ENCODE measurements at regions not wholly inside any gene's neighbourhood (a gene's known extent, or its start where the extent isn't known, plus 50 kb on each side); places are given as distances from the start of the nearest gene placed in this dataset.

- peak overlapping the region; percentile 52; the same call in 1 of the 2 replicates for H3K27ac ChIP-seq
- no peaks in the 10 kb centered on the region for H3K27me3 ChIP-seq (replicated peaks)
- H3K4me1 ChIP-seq (replicated peaks): peaks cover 22% of the 10 kb centered on the region
- H3K36me3 ChIP-seq: no peaks in the 10 kb centered on the region
- H3K4me3 ChIP-seq: peak overlapping the region; percentile 19
- no peaks in the 10 kb centered on the region for H3K9me3 ChIP-seq (replicated peaks)
- DNase-seq (ENCODE audit: low read depth in 1 of 2, low spot score in 2 of 2): peak; percentile 62 to 75
These were observed 883.7 kb upstream of the TMEM132C start for GRCh38 chr12:127383281-127383680.

- Histone ChIP-seq H3K4me3 (no peak overlapping the region), H3K27me3 (replicated peaks) (no peaks in the 10 kb centered on the region), H3K9me3 (replicated peaks) (no peaks in the 10 kb centered on the region), H3K36me3 (no peaks in the 10 kb centered on the region), H3K27ac (no peak overlapping the region), H3K4me1 (replicated peaks) (peaks cover 36% of the 10 kb centered on the region)
- DNase-seq (ENCODE audit: low read depth in 1 of 2, low spot score in 2 of 2): no peak
These were observed 880.2 kb upstream of the TMEM132C start for GRCh38 chr12:127386723-127387122.

- H3K27ac ChIP-seq: no peak overlapping the region
- no peaks in the 10 kb centered on the region for H3K27me3 ChIP-seq (replicated peaks)
- peaks cover 34% of the 10 kb centered on the region for H3K4me1 ChIP-seq (replicated peaks)
- H3K36me3 ChIP-seq: no peaks in the 10 kb centered on the region
- no peaks in the 10 kb centered on the region for H3K9me3 ChIP-seq (replicated peaks)
- no peak overlapping the region for H3K4me3 ChIP-seq
- peak; percentile 39 to 54 for DNase-seq (ENCODE audit: low read depth in 1 of 2, low spot score in 2 of 2)
These were observed 878.0 kb upstream of the TMEM132C start for GRCh38 chr12:127388985-127389384.

GRCh38 chr12:127389923-127390322 lies 877.0 kb upstream of the TMEM132C start:
- peak; percentile 38 to 63 for DNase-seq (ENCODE audit: low read depth in 1 of 2, low spot score in 2 of 2)
- H3K9me3 ChIP-seq (replicated peaks): no peaks in the 10 kb centered on the region
- no peak overlapping the region for H3K4me3 ChIP-seq

GRCh38 chr12:127393465-127393864 lies 873.5 kb upstream of the TMEM132C start:
- H3K4me1 ChIP-seq (replicated peaks): peaks cover 37% of the 10 kb centered on the region
- H3K9me3 ChIP-seq (replicated peaks): no peaks in the 10 kb centered on the region
- no peaks in the 10 kb centered on the region for H3K36me3 ChIP-seq
- H3K4me3 ChIP-seq: no peak overlapping the region
- DNase-seq (ENCODE audit: low read depth in 1 of 2, low spot score in 2 of 2): no peak
- H3K27me3 ChIP-seq (replicated peaks): no peaks in the 10 kb centered on the region
- no peak overlapping the region for H3K27ac ChIP-seq

More at GRCh38 chr12:127389923-127390322, 877.0 kb upstream of the TMEM132C start:
- no peak overlapping the region for H3K27ac ChIP-seq
- no peaks in the 10 kb centered on the region for H3K27me3 ChIP-seq (replicated peaks)
- peaks cover 38% of the 10 kb centered on the region for H3K4me1 ChIP-seq (replicated peaks)
- H3K36me3 ChIP-seq: no peaks in the 10 kb centered on the region

- Histone ChIP-seq H3K4me3 (no peak overlapping the region), H3K27ac (no peak overlapping the region), H3K36me3 (no peaks in the 10 kb centered on the region), H3K4me1 (replicated peaks) (peaks cover 37% of the 10 kb centered on the region), H3K27me3 (replicated peaks) (no peaks in the 10 kb centered on the region), H3K9me3 (replicated peaks) (no peaks in the 10 kb centered on the region)
- DNase-seq (ENCODE audit: low read depth in 1 of 2, low spot score in 2 of 2): peak; percentile 37 to 56
These were observed 873.1 kb upstream of the TMEM132C start for GRCh38 chr12:127393896-127394295.

GRCh38 chr12:127396734-127397133 lies 870.2 kb upstream of the TMEM132C start:
- no peak overlapping the region for H3K4me3 ChIP-seq
- H3K27me3 ChIP-seq (replicated peaks): no peaks in the 10 kb centered on the region
- no peaks in the 10 kb centered on the region for H3K9me3 ChIP-seq (replicated peaks)
- peaks cover 43% of the 10 kb centered on the region for H3K4me1 ChIP-seq (replicated peaks)
- no peak for DNase-seq (ENCODE audit: low read depth in 1 of 2, low spot score in 2 of 2)
- no peak overlapping the region for H3K27ac ChIP-seq
- H3K36me3 ChIP-seq: no peaks in the 10 kb centered on the region

- no peak overlapping the region for H3K4me3 ChIP-seq
- H3K36me3 ChIP-seq: no peaks in the 10 kb centered on the region
- no peaks in the 10 kb centered on the region for H3K27me3 ChIP-seq (replicated peaks)
- H3K9me3 ChIP-seq (replicated peaks): no peaks in the 10 kb centered on the region
- H3K27ac ChIP-seq: peak overlapping the region; percentile 17
- H3K4me1 ChIP-seq (replicated peaks): peaks cover 46% of the 10 kb centered on the region
- peak; percentile 51 to 64 for DNase-seq (ENCODE audit: low read depth in 1 of 2, low spot score in 2 of 2)
These were observed 868.8 kb upstream of the TMEM132C start for GRCh38 chr12:127398016-127398710.

- H3K4me1 ChIP-seq (replicated peaks): peaks cover 35% of the 10 kb centered on the region
- H3K27me3 ChIP-seq (replicated peaks): no peaks in the 10 kb centered on the region
- no peak for DNase-seq (ENCODE audit: low read depth in 1 of 2, low spot score in 2 of 2)
- H3K27ac ChIP-seq: no peak overlapping the region
- no peaks in the 10 kb centered on the region for H3K36me3 ChIP-seq
- no peaks in the 10 kb centered on the region for H3K9me3 ChIP-seq (replicated peaks)
- no peak overlapping the region for H3K4me3 ChIP-seq
These were observed 867.5 kb upstream of the TMEM132C start for GRCh38 chr12:127399451-127399850.

- H3K36me3 ChIP-seq: no peaks in the 10 kb centered on the region
- H3K4me3 ChIP-seq: no peak overlapping the region
- peak overlapping the region; percentile 88 for H3K27ac ChIP-seq
- H3K9me3 ChIP-seq (replicated peaks): no peaks in the 10 kb centered on the region
- peaks cover 35% of the 10 kb centered on the region for H3K4me1 ChIP-seq (replicated peaks)
- H3K27me3 ChIP-seq (replicated peaks): no peaks in the 10 kb centered on the region
- peak; percentile 42 to 46 for DNase-seq (ENCODE audit: low read depth in 1 of 2, low spot score in 2 of 2)
These were observed 866.7 kb upstream of the TMEM132C start for GRCh38 chr12:127400221-127400620.

- Histone ChIP-seq H3K9me3 (replicated peaks) (no peaks in the 10 kb centered on the region), H3K27me3 (replicated peaks) (no peaks in the 10 kb centered on the region), H3K27ac (peak overlapping the region; percentile 88), H3K4me3 (no peak overlapping the region), H3K36me3 (no peaks in the 10 kb centered on the region), H3K4me1 (replicated peaks) (peaks cover 35% of the 10 kb centered on the region)
- DNase-seq (ENCODE audit: low read depth in 1 of 2, low spot score in 2 of 2): peak in 1 of 2 experiments; percentile 67
These were observed 866.0 kb upstream of the TMEM132C start for GRCh38 chr12:127401005-127401404.

GRCh38 chr12:127401536-127401935 lies 865.4 kb upstream of the TMEM132C start:
- Histone ChIP-seq H3K4me1 (replicated peaks) (peaks cover 35% of the 10 kb centered on the region), H3K27me3 (replicated peaks) (no peaks in the 10 kb centered on the region), H3K4me3 (no peak overlapping the region), H3K9me3 (replicated peaks) (no peaks in the 10 kb centered on the region), H3K36me3 (no peaks in the 10 kb centered on the region), H3K27ac (peak overlapping the region; percentile 88)
- no peak for DNase-seq (ENCODE audit: low read depth in 1 of 2, low spot score in 2 of 2)

GRCh38 chr12:127411166-127411915 lies 855.6 kb upstream of the TMEM132C start:
- no peak for DNase-seq (ENCODE audit: low read depth in 1 of 2, low spot score in 2 of 2)
- H3K9me3 ChIP-seq (replicated peaks): no peaks in the 10 kb centered on the region
- H3K27ac ChIP-seq: no peak overlapping the region
- H3K36me3 ChIP-seq: no peaks in the 10 kb centered on the region
- H3K4me1 ChIP-seq (replicated peaks): no peaks in the 10 kb centered on the region
- no peaks in the 10 kb centered on the region for H3K27me3 ChIP-seq (replicated peaks)
- no peak overlapping the region for H3K4me3 ChIP-seq

GRCh38 chr12:127411981-127412380 lies 855.0 kb upstream of the TMEM132C start:
- Histone ChIP-seq H3K4me3 (no peak overlapping the region), H3K27ac (no peak overlapping the region), H3K36me3 (no peaks in the 10 kb centered on the region), H3K9me3 (replicated peaks) (no peaks in the 10 kb centered on the region), H3K27me3 (replicated peaks) (no peaks in the 10 kb centered on the region), H3K4me1 (replicated peaks) (peaks cover 4% of the 10 kb centered on the region; the same call in 1 of the 2 replicates)
- DNase-seq (ENCODE audit: low read depth in 1 of 2, low spot score in 2 of 2): no peak
